HepG2 (cell line): ENCODE measurements at regions not wholly inside any gene's neighbourhood (a gene's known extent, or its start where the extent isn't known, plus 50 kb on each side); places are given as distances from the start of the nearest gene placed in this dataset.

Source experiments
- ATAC-seq: fragments of 200-7000 bp; cut with Tn5 transposase; 3 replicates; pipeline ENCODE4 v1.9.1; 2020; ENCODE audit warnings: mild to moderate bottlenecking, moderate library complexity
- BruUV-seq: library from RNA; stranded (reverse); fragments of 400-500 nt; replicated peaks from 2 replicates; lab custom pipeline; 2021; lab: Mats Ljungman, UMichigan
- CTCF ChIA-PET: fragments of 300-600 bp; formaldehyde crosslinking; extraction: SDS; loops from one replicate; lab custom pipeline; 2021; ENCODE audit warnings: low total read pairs, inconsistent platforms, low intra/inter-chr PET ratio; lab: Yijun Ruan, JAX
- POLR2A ChIA-PET: fragments of 350-600 bp; sonication (Branson Sonifier 250); formaldehyde crosslinking; loops from one replicate; lab custom pipeline; 2020; ENCODE audit warnings: antibody characterized with exemption, inconsistent platforms; lab: Yijun Ruan, JAX
- DNase-seq: peaks from one replicate; pipeline ENCODE4 v3.0.0-alpha.2; 2015; ENCODE audit warnings: low spot score
- FAIRE-seq: peaks from 3 replicates; lab custom pipeline; 2011; peaks lifted over from hg19 to GRCh38; lab: Jason Lieb, UNC
- H2AFZ ChIP-seq: one replicate; pipeline ENCODE4 v1.6.1; 2011; ENCODE audit warnings: low read length, inconsistent platforms
- H3K27ac ChIP-seq: fragments of 300-600 bp; 3 replicates; pipeline ENCODE4 v1.8.0; 2011; ENCODE audit warnings: mixed run types, mild to moderate bottlenecking, mixed read lengths, low read length, inconsistent platforms; ENCODE audit not compliant: insufficient read depth; ENCODE audit errors: extremely low read length
- H3K27me3 ChIP-seq, 2 experiments: fragments of 200-600 bp in 1 of 2; 2 replicates in 1 of 2; 3 replicates in 1 of 2; pipeline versions ENCODE4 v1.6.0 to v1.8.0; 2011; ENCODE audit warnings: low read length in 2 of 2, mild to moderate bottlenecking in 2 of 2, moderate library complexity in 2 of 2, inconsistent platforms in 1 of 2; ENCODE audit not compliant: insufficient read depth in 2 of 2, control insufficient read depth in 1 of 2
- H3K36me3 ChIP-seq, 2 experiments: fragments of 200-600 bp in 1 of 2; replicated peaks in 1 of 2; 2 replicates in 1 of 2; 3 replicates in 1 of 2; pipeline versions ENCODE4 v1.5.1 to v1.8.0; 2011; ENCODE audit warnings: low read length in 2 of 2, inconsistent platforms in 1 of 2; ENCODE audit not compliant: insufficient read depth in 2 of 2, control insufficient read depth in 1 of 2
- H3K4me1 ChIP-seq: 2 replicates; pipeline ENCODE4 v1.5.1; 2012; ENCODE audit warnings: low read length, inconsistent platforms; ENCODE audit not compliant: insufficient read depth
- H3K4me2 ChIP-seq: 2 replicates; pipeline ENCODE4 v1.6.0; 2011; ENCODE audit warnings: low read depth, low read length, inconsistent platforms
- H3K4me3 ChIP-seq, 3 experiments: fragments of 200-600 bp in 1 of 3; sonication (generic), shearing (Covaris generic) in 1 of 3; replicated peaks in 1 of 3; 2 replicates each; pipeline ENCODE4 v1.5.1; 2011 to 2016; ENCODE audit warnings: low read length in 3 of 3, inconsistent platforms in 2 of 3, low read depth in 2 of 3, mild to moderate bottlenecking in 2 of 3, control low read depth in 1 of 3, mixed read lengths in 1 of 3; ENCODE audit not compliant: insufficient read depth in 1 of 3
- H3K79me2 ChIP-seq: one replicate; pipeline ENCODE4 v1.6.1; 2011; ENCODE audit warnings: low read length, inconsistent platforms; ENCODE audit not compliant: insufficient read depth
- H3K9ac ChIP-seq: 2 replicates; pipeline ENCODE4 v1.6.0; 2011; ENCODE audit warnings: mild to moderate bottlenecking, low read depth, low read length, inconsistent platforms; ENCODE audit not compliant: insufficient read depth
- H3K9me3 ChIP-seq: 2 replicates; pipeline ENCODE4 v1.5.1; 2012; ENCODE audit warnings: mild to moderate bottlenecking, low read length
- H4K20me1 ChIP-seq: 2 replicates; pipeline ENCODE4 v1.6.0; 2011; ENCODE audit warnings: inconsistent platforms, mild to moderate bottlenecking, low read length, moderate library complexity; ENCODE audit not compliant: insufficient read depth
- CBX1 ChIP-seq: IDR thresholded peaks from one replicate; pipeline ENCODE4 v1.6.1; 2016; ENCODE audit warnings: antibody characterized with exemption, low read depth
- EED ChIP-seq: sonication (generic); formaldehyde crosslinking; IDR thresholded peaks from 2 replicates; pipeline ENCODE4 v1.5.0; 2020; ENCODE audit warnings: mild to moderate bottlenecking, missing genetic modification reagents
- GRHL1 ChIP-seq: sonication (generic); formaldehyde crosslinking; conservative IDR thresholded peaks from 2 replicates; pipeline ENCODE4 v1.8.0; 2022; ENCODE audit warnings: missing genetic modification reagents
- HIVEP1 ChIP-seq: sonication (generic); formaldehyde crosslinking; IDR thresholded peaks from 2 replicates; pipeline ENCODE4 v1.4.0; 2020; ENCODE audit warnings: mild to moderate bottlenecking, missing genetic modification reagents
- KDM1A ChIP-seq: IDR thresholded peaks from 2 replicates; pipeline ENCODE4 v1.6.1; 2016; ENCODE audit warnings: missing compliant biosample characterization
- MXD3 ChIP-seq: IDR thresholded peaks from 2 replicates; pipeline ENCODE4 v1.6.1; 2016; ENCODE audit warnings: mild to moderate bottlenecking, missing biosample characterization, missing genetic modification reagents
- RCOR2 ChIP-seq: IDR thresholded peaks from 2 replicates; pipeline ENCODE4 v1.6.1; 2016; ENCODE audit warnings: missing biosample characterization, missing genetic modification reagents
- RFX1 ChIP-seq: fragments of 450-650 bp; IDR thresholded peaks from 2 replicates; pipeline ENCODE4 v1.6.1; 2017
- ZBTB38 ChIP-seq: sonication (generic); formaldehyde crosslinking; IDR thresholded peaks from 2 replicates; pipeline ENCODE4 v1.5.1; 2020; ENCODE audit warnings: mild to moderate bottlenecking, missing genetic modification reagents
- ZNF12 ChIP-seq: sonication (generic); formaldehyde crosslinking; IDR thresholded peaks from 2 replicates; pipeline ENCODE4 v1.5.0; 2020; ENCODE audit warnings: missing genetic modification reagents
- ZNF136 ChIP-seq: sonication (generic); formaldehyde crosslinking; IDR thresholded peaks from 2 replicates; pipeline ENCODE4 v1.8.1; 2022; ENCODE audit warnings: low read depth, mild to moderate bottlenecking, moderate library complexity, missing genetic modification reagents
- ZNF160 ChIP-seq: sonication (generic); formaldehyde crosslinking; IDR thresholded peaks from 2 replicates; pipeline ENCODE4 v1.8.0; 2022; ENCODE audit warnings: mild to moderate bottlenecking, inconsistent platforms, missing genetic modification reagents
- ZNF362 ChIP-seq: sonication (generic); formaldehyde crosslinking; IDR thresholded peaks from 2 replicates; pipeline ENCODE4 v1.4.0; 2020; ENCODE audit warnings: missing genetic modification reagents, mild to moderate bottlenecking, borderline replicate concordance
- ZNF766 ChIP-seq: sonication (generic); formaldehyde crosslinking; IDR thresholded peaks from 2 replicates; pipeline ENCODE4 v1.5.0; 2020; ENCODE audit warnings: missing genetic modification reagents, borderline replicate concordance
- ZNF792 ChIP-seq: IDR thresholded peaks from 2 replicates; pipeline ENCODE4 v1.6.1; 2016
- ZSCAN31 ChIP-seq: sonication (generic); formaldehyde crosslinking; IDR thresholded peaks from 2 replicates; pipeline ENCODE4 v1.5.0; 2020; ENCODE audit warnings: low read depth, mild to moderate bottlenecking, missing genetic modification reagents
- WGBS: methylation state at CpG from one replicate; pipeline ENCODE4 v1.1.6; 2017; ENCODE audit warnings: low lambda C conversion rate; 5-methylcytosine and 5-hydroxymethylcytosine counted together
- in situ Hi-C: cut with HindIII; loops from 2 replicates; pipeline ENCODE4 v1.10.0; 2017; ENCODE audit warnings: low pct_unique_long_range_greater_than_20kb; ENCODE audit not compliant: extremely low pct_ligation_motif_present
- intact Hi-C: fragments of 100-400 bp; cut with micrococcal nuclease; formaldehyde crosslinking; loops from one replicate; pipeline ENCODE4 v1.10.0; 2022; ENCODE audit not compliant: unreplicated experiment

GRCh38 chr4:1544861-1545281 lies 138.6 kb upstream of the NKX1-1 start:
- intact Hi-C loops: no loop called here
- Histone ChIP-seq H3K4me2 (no peak overlapping the region), H3K4me3 (no peak overlapping the region), H3K79me2 (no peaks in the 10 kb centered on the region), H3K9me3 (no peaks in the 10 kb centered on the region), H3K27me3 (peaks cover 9 to 55% of the 10 kb centered on the region in 2 experiments; a peak in 4 of 5 replicates), H3K9ac (no peak overlapping the region), H2AFZ (no peak overlapping the region), H3K4me1 (peaks cover 7% of the 10 kb centered on the region; the same call in 1 of the 2 replicates), H4K20me1 (0 out of 2 replicates have a peak, but pooled peaks cover 2% of the 10 kb centered on the region), H3K36me3 (no peaks in the 10 kb centered on the region), H3K27ac (no peak overlapping the region)
- no peak for ATAC-seq
- ChIA-PET CTCF (no interaction called here), POLR2A (interaction anchor here (0.5 kb wide), 1 partner anchor 1538 kb away, joined by 3 read pairs; no protein-coding TSS in a partner anchor)
- no peak for FAIRE-seq
- WGBS: 61% methylated on average over 5 of the region's 18 CpGs
- in situ Hi-C loops: no loop called here
- DNase-seq: no peak
- BruUV-seq: no TSS peak
- no peak for TF ChIP-seq CBX1
- no peak for TF ChIP-seq GRHL1 (CRISPR knock-in tag)
- TF ChIP-seq EED (CRISPR knock-in tag): no peak
- TF ChIP-seq ZNF766 (CRISPR knock-in tag): no peak
- TF ChIP-seq ZNF362 (CRISPR knock-in tag): no peak
- no peak for TF ChIP-seq ZSCAN31 (CRISPR knock-in tag)
- no peak for TF ChIP-seq KDM1A (CRISPR knock-in tag)
- no peak for TF ChIP-seq ZNF136 (CRISPR knock-in tag)
- TF ChIP-seq RCOR2 (CRISPR knock-in tag): no peak
- TF ChIP-seq ZNF792 (CRISPR knock-in tag): no peak
- TF ChIP-seq ZBTB38 (CRISPR knock-in tag): no peak
- TF ChIP-seq HIVEP1 (CRISPR knock-in tag): no peak
- TF ChIP-seq ZNF12: no peak
- TF ChIP-seq ZNF160 (CRISPR knock-in tag): no peak
- no peak for TF ChIP-seq MXD3
- no peak for TF ChIP-seq RFX1
